Right lung (tissue), 2 donors: ENCODE measurements at regions not wholly inside any gene's neighbourhood (a gene's known extent, or its start where the extent isn't known, plus 50 kb on each side); places are given as distances from the start of the nearest gene placed in this dataset.
A peak's percentile ranks its signal among the peaks of the same experiment; 100 is the strongest.
"Not testable (repeated sequence)": the region's sequence is repeated elsewhere in the genome, so short reads cannot be mapped to it uniquely, and the experiment has no call there.

ENCODE experiments used
- DNase-seq, 2 donors: peaks; one replicate each; pipeline ENCODE4 v3.0.0-alpha.2; 2013

DNA sequence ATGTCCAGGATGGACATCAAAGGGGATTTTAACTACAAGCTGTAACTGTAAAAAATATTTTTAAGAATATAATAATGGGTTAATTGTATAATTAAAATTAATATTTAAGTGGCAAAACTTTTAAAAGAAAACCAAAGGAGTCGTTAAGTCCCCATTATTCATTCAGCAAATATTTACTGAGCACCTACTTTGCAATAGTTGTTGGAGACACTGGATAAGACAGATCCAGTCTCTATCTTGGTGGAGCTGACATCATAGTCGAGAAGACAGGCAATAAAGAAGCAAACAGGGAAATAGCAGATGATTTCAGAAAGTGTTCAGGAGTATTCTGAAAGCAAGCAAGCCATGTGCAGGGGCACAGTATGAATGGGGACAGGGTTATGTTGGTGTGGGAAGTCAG, 137.0 kb downstream of the CEBPB start:
- DNase-seq: no peak

- no peak for DNase-seq
Measured at GRCh38 chr20:50328222-50328979, 137.8 kb downstream of the CEBPB start.

- no peak for DNase-seq
Measured at GRCh38 chr20:50328996-50329898, 138.6 kb downstream of the CEBPB start.

DNA sequence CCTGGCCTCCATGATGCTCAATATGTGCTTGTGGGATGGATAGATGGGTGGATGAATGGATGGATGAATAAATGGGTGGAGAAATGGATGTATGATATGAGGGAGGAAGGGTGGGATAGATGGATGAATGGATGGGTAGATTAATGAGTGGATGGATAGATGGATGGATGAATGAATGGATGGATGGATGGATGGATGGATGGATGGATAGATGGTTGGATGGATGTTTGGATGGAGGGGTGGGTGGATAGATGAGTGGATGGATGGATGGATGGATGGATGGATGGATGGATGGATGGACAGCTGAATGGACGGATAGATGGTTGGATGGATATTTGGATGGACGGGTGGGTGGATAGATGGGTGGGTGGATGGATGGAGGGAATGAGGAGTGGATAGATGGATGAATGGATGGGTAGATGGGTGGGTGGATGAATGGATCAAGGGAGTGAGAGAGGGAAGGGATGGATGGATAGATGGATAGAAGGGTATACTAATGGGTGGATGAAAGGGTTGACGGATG, 139.4 kb downstream of the CEBPB start:
- no peak for DNase-seq

GRCh38 chr20:50330504-50331313, 140.1 kb downstream of the CEBPB start:
- DNase-seq: peak in 1 of 2 donors; percentile 52

GRCh38 chr20:50331469-50332363, 141.1 kb downstream of the CEBPB start:
- no peak for DNase-seq

DNA sequence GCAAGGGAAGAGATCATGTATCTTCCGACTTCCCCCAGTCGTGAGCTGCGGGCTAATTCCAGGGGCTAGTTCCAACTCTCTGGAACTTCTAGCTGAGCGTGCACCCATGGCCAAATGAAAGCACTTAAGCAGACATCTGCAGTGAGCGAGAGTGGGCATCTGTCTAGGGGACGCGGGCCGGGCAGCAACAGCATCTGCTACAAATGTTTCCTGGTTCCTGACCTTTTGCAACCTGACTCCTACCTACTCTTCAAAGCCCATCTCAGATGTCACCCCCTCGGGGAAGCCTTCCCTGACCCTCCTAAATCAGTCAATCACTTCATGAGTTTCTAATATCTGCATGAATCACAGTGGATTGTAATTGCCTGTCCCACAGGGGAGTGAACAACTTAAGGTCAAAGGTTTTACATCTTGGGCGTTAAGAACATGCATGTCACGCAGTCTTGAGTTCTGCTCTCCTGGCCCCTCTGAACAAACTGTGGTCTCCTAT, 141.9 kb downstream of the CEBPB start:
- DNase-seq: no peak

- no peak for DNase-seq
Measured at GRCh38 chr20:50333131-50333670, 142.6 kb downstream of the CEBPB start.

GRCh38 chr20:50333812-50334211, 143.2 kb downstream of the CEBPB start:
- no peak for DNase-seq

DNA sequence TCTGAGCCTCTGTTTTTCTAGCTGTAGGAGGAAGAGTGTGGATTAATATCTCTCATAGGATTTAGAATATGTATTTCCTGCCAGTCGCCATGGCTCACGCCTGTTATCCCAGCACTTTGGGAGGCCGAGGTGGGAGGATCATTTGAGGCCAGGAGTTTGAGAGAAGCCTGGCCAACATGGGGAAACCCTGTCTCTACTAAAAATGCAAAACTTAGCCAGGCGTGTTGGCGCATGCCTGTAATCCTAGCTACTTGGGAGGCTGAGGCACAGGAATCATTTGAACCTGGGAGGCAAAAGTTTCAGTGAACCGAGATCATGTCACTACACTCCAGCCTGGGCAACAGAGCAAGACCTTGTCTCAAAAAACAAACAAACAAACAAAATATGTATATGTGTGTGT, 143.9 kb downstream of the CEBPB start:
- not testable (repeated sequence) for DNase-seq

- no peak for DNase-seq
Measured at GRCh38 chr20:50335105-50335504, 144.5 kb downstream of the CEBPB start.

DNA sequence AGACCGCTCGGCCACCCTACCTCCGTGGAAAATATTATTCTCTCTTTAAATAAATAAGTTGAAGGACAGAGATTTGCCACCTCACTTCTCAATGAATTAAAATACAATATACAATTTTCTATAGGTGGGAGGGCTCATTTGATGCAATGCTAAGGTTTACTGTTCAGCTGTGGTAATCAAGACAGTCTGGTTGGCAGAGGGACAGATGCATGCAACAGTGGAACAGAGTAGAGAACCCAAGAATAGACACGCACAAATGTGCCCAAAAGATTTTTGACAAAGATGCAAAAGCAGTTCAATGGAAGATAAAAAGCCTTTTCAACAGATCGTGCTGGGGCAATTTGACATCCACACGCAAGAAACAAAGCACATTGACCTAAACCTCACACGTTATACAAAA, 145.2 kb downstream of the CEBPB start:
- no peak for DNase-seq

GRCh38 chr20:50336661-50337060, 146.0 kb downstream of the CEBPB start:
- DNase-seq: no peak

DNA sequence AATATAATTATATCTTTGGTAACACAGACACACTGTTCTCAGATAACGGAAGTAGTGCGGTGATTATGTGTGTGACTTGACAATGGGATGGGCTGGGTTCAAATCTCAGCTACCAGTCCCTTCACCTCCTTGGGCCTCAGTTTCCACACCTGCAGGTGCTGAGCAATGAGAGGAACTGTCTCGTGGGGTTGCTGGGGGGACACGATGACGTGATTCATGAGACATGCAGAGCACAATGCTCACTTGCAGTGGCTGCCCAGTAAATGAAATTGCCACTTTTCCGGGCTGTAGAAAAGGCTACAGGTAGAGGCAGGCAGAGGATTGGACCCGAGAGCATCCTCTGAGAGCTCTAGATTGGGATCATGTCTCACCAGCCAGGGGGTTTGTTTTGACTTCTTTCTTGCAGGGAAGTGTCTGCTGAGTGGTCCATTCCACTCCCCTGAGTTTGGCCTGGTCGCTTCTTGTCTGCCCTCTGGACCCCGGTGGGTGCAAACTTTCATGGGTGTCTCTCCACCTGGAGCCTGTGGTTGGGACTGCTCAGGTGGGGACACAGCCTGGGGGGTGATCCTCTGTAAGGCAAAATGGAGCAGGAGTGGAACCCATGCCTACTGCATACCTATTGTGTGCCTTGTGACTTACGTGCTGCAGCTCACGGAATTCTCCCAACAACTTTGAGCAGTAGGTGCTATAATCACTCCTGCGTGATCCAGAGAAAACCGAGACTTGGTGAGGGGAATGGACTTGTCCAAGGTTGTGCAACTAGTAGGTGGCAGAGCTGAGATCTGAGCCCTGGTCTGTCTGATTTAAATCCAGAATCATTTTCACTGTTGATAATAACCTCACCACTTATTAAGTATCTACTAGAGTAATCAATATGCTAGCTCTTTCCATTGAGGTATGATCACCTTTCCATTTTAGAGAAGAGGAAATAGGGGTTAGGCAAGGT, 147.2 kb downstream of the CEBPB start:
- DNase-seq: no peak

DNA sequence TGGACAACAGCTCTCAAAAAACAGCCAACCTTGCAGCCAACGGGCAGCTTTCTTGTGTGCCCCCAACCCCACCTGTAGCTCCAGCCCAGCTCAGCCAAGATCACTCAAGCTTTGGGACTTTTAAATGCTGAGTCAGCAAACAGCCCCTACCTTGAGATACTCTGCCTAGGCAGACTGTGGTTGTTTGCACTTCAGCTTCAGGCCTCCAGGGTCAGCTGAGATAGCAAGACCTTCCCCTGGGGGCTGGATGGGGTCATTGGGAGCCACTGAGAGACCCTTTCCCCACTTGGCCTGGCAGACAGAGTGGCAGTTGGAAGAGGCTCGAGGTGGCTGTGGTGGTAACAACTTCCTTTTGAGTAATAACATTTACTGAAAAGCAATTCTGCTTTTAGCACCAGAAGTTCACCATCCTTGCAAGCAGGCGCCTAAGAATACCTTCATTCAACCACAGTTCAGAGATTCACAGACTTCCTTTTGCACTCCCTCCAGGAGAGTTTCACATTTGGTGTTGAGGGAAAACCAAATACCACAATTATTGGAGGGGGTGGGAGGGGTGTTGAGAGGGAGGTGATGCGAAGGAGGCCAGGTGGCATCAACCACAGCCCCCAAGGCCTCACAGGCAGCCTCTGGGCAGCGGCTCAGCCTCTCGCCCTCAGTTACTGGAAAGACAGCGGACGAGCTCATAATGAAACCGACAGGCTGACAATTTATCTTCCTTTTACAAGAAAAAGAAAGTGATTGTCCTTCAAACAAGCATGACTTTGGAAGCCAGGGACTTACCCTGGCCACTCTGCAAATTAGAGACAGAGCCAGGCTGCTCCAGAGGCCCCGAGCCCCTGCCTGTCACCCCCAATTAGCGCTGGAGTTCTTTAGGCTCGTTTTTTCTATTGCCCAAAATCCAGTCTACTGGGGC, 148.1 kb downstream of the CEBPB start:
- DNase-seq: no peak

- DNase-seq: no peak
Measured at GRCh38 chr20:50339466-50339901, 148.9 kb downstream of the CEBPB start.

DNA sequence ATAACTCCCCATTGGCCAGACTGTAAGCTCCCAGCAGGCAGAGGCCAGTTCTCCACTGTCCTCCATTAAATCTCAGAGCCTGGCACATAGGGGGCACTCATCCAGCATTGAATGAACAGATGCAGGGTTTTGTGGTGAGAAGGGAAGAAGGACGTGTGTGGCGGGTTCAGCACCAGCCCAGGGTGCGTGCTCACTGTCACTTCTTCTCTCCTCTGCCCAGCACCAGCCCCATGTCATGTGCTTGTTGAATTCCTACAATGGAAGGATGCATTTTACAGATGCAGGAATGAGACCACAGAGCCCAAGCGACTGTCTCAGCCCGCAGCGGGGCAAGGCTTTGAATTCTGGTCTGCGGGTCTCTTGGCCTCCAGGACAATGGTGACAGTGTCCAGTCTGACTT, 149.9 kb downstream of the CEBPB start:
- DNase-seq: no peak

GRCh38 chr20:50341050-50341449, 150.4 kb downstream of the CEBPB start:
- no peak for DNase-seq
